ENCODE measurements at regions not wholly inside any gene's neighbourhood (a gene's known extent, or its start where the extent isn't known, plus 50 kb on each side); places are given as distances from the start of the nearest gene placed in this dataset.

DNA sequence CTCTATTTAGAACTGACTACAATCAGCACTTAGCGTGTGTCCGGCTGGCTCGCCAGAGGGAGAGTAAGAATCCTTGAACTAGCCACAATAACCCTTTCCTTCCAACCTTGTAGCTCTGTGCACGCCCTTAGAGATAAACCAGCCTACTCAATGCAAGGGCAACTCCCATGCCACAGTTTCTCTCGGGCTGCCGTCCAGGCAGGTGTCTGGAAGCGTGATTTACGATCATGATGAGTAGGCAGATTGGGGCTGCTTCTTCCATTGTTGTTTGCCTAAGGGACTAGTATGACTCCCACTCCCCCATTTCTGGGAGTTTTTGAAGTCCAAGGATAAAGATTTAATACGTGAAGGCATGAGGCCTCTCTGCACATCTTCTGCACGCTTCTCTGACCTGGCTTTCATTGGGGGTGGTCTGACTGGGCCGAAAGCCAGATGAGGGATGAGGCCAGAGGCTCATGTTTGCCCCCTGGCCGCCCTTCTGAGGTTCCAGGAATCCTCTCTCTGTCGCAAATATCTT is 134.0 kb upstream of the MYO10 start:
- no peak for DNase-seq (ENCODE audit: low read depth, low spot score)
- Histone ChIP-seq H3K4me3 (ENCODE audit: insufficient read length, low read depth) (no peak overlapping the region), H3K27me3 (ENCODE audit: insufficient read depth, insufficient read length) (no peaks in the 10 kb centered on the region), H3K9me3 (ENCODE audit: insufficient read depth, low read length) (no peaks in the 10 kb centered on the region), H3K9ac (ENCODE audit: insufficient read length, low read depth) (no peak overlapping the region), H3K4me1 (ENCODE audit: insufficient read depth, insufficient read length) (no peaks in the 10 kb centered on the region), H3K36me3 (ENCODE audit: insufficient read depth, insufficient read length, low read length) (no peaks in the 10 kb centered on the region)
- TF ChIP-seq ZNF274 (IDR thresholded peaks at IDR 0.05; ENCODE audit: low read depth, low read length) (no peak), SUZ12 (IDR thresholded peaks at IDR 0.05; ENCODE audit: extremely low read depth, insufficient read depth, insufficient read length) (no peak), YY1 (IDR thresholded peaks at IDR 0.05; ENCODE audit: insufficient read depth, insufficient read length) (no peak)

DNA sequence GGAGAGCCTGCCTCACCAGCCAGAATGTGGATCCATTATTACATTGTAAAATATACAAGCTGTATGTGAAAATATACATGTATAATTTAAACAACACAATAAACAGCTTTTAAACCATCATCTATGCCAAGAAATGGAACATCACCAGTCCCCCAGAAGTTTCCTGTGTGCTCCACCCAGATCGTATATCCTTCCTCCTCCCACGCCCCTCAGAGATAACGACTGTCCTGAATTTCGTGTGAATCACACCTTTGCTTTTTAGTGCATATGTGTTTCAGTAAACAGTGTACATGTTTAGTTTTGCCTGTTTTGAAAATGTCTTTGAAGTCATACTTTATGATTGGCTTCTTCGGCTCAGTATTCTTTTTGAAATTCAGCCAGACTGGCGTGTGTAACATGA is 134.6 kb upstream of the MYO10 start:
- no peak for DNase-seq (ENCODE audit: low read depth, low spot score)
- Histone ChIP-seq H3K27me3 (ENCODE audit: insufficient read depth, insufficient read length) (no peaks in the 10 kb centered on the region), H3K36me3 (ENCODE audit: insufficient read depth, insufficient read length, low read length) (no peaks in the 10 kb centered on the region), H3K4me3 (ENCODE audit: insufficient read length, low read depth) (no peak overlapping the region), H3K9ac (ENCODE audit: insufficient read length, low read depth) (no peak overlapping the region), H3K9me3 (ENCODE audit: insufficient read depth, low read length) (no peaks in the 10 kb centered on the region), H3K4me1 (ENCODE audit: insufficient read depth, insufficient read length) (no peaks in the 10 kb centered on the region)
- no peak for TF ChIP-seq SUZ12 (IDR thresholded peaks at IDR 0.05; ENCODE audit: extremely low read depth, insufficient read depth, insufficient read length)
- no peak for TF ChIP-seq ZNF274 (IDR thresholded peaks at IDR 0.05; ENCODE audit: low read depth, low read length)
- TF ChIP-seq YY1 (IDR thresholded peaks at IDR 0.05; ENCODE audit: insufficient read depth, insufficient read length), result no peak

DNA sequence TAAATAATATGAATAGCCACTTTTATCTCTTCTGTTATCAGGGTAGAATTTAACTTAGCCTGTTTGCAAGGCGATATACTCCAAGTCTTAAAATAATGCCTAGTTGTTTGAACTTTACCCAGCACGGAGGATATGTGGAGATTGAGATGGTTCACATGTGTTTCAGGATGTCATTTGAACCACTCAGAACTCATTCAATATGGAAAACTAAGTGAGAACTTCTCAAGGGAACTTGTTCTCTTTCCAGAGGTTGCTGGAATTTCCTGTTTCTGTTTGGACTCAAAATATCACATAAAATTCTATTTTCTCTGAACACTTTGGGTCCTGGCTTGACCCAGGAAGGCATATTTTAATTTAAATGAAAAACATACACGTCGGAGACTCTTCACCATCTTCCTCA is 139.1 kb upstream of the MYO10 start:
- no peaks in the 10 kb centered on the region for H3K27me3 ChIP-seq (ENCODE audit: insufficient read depth, insufficient read length)
- H3K36me3 ChIP-seq (ENCODE audit: insufficient read depth, insufficient read length, low read length), result no peaks in the 10 kb centered on the region
- H3K4me1 ChIP-seq (ENCODE audit: insufficient read depth, insufficient read length), result no peaks in the 10 kb centered on the region
- DNase-seq (ENCODE audit: low read depth, low spot score), result no peak
- no peak for TF ChIP-seq SUZ12 (IDR thresholded peaks at IDR 0.05; ENCODE audit: extremely low read depth, insufficient read depth, insufficient read length)
- no peak for TF ChIP-seq YY1 (IDR thresholded peaks at IDR 0.05; ENCODE audit: insufficient read depth, insufficient read length)
- TF ChIP-seq ZNF274 (IDR thresholded peaks at IDR 0.05; ENCODE audit: low read depth, low read length), result no peak
- H3K4me3 ChIP-seq (ENCODE audit: insufficient read length, low read depth), result no peak overlapping the region
- H3K9me3 ChIP-seq (ENCODE audit: insufficient read depth, low read length), result no peaks in the 10 kb centered on the region
- no peak overlapping the region for H3K9ac ChIP-seq (ENCODE audit: insufficient read length, low read depth)

DNA sequence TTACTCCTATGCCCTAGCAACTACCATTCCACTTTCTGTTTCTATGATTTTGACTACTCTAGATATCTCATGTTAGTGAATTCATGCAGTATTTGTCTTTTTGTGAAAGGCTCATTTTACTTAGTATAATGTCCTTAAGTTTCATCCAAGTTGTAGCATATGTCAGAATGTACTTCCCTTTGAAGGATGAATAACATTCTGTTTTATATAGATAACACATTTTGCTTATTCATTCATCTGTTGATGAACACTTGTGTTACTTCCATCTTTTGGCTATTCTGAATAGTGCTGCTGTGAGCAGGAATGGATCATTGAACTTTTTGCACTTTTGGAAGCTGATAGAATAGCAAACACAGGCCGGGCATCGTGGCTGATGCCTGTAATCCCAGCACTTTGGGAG is 140.2 kb upstream of the MYO10 start:
- Histone ChIP-seq H3K4me1 (ENCODE audit: insufficient read depth, insufficient read length) (no peaks in the 10 kb centered on the region), H3K9me3 (ENCODE audit: insufficient read depth, low read length) (no peaks in the 10 kb centered on the region), H3K9ac (ENCODE audit: insufficient read length, low read depth) (no peak overlapping the region), H3K4me3 (ENCODE audit: insufficient read length, low read depth) (no peak overlapping the region), H3K27me3 (ENCODE audit: insufficient read depth, insufficient read length) (no peaks in the 10 kb centered on the region), H3K36me3 (ENCODE audit: insufficient read depth, insufficient read length, low read length) (no peaks in the 10 kb centered on the region)
- no peak for DNase-seq (ENCODE audit: low read depth, low spot score)
- TF ChIP-seq SUZ12 (IDR thresholded peaks at IDR 0.05; ENCODE audit: extremely low read depth, insufficient read depth, insufficient read length) (no peak), ZNF274 (IDR thresholded peaks at IDR 0.05; ENCODE audit: low read depth, low read length) (no peak), YY1 (IDR thresholded peaks at IDR 0.05; ENCODE audit: insufficient read depth, insufficient read length) (no peak)

DNA sequence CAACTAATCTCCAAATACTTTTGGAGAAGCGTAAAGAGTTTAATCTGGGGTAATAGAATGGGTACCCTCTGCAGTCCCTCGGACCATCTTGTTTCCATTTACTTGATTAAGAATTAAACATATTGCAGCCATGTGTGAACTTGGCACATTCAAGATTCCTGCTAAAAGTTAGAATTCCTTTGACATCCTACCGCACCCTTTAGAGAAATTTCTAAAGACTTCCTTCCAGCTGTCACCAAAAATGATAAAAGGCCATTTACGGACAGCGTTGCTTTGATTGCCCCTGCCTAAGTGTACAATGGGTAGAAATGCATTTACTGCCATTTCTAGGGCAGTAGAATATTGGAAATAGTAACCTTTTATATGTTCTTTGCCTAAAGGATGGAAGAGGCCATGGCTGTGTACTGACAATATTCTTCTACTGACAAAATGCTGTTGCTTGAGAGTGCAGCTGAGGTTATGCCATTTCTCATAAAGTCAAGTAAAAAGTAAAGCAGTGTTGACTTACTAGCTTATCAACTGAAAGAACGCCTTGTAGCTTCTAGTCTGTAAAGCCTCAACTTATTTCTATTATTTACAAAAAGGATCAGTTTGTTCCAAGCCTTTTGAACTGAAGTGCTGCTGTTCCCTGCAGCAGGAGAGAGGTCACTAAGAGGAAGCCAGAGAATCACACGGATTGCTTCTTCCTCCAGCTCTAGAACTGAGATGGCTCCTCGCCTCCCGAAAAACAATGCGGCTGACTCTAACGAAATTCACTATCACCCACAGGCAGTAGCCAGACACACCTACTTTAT is 139.8 kb upstream of the BASP1 start:
- TF ChIP-seq YY1 (IDR thresholded peaks at IDR 0.05; ENCODE audit: insufficient read depth, insufficient read length) (no peak), ZNF274 (IDR thresholded peaks at IDR 0.05; ENCODE audit: low read depth, low read length) (no peak), SUZ12 (IDR thresholded peaks at IDR 0.05; ENCODE audit: extremely low read depth, insufficient read depth, insufficient read length) (no peak)
- H3K27me3 ChIP-seq (ENCODE audit: insufficient read depth, insufficient read length), result no peaks in the 10 kb centered on the region
- H3K36me3 ChIP-seq (ENCODE audit: insufficient read depth, insufficient read length, low read length), result no peaks in the 10 kb centered on the region
- no peaks in the 10 kb centered on the region for H3K4me1 ChIP-seq (ENCODE audit: insufficient read depth, insufficient read length)
- H3K9ac ChIP-seq (ENCODE audit: insufficient read length, low read depth), result no peak overlapping the region
- DNase-seq (ENCODE audit: low read depth, low spot score), result no peak
- H3K9me3 ChIP-seq (ENCODE audit: insufficient read depth, low read length), result no peaks in the 10 kb centered on the region
- no peak overlapping the region for H3K4me3 ChIP-seq (ENCODE audit: insufficient read length, low read depth)

DNA sequence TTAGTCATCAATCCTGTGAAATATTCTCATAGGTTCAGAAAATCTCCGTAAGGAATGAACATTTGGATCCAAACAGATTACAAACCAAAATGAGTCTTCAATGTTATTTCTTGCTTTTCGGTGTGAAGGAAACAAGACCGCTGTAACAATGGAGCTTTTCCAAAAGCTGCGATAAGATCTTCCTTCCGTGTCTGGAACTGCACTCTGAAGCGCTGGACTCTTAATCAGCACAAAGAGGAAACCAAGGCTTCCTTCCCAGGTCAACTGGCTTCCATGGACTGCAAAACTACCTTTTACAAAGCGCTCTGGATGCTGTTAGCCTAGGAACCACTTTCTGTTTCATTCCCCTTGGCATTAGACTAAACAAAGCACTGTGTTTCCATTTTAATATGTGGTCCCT is 137.9 kb upstream of the BASP1 start:
- DNase-seq (ENCODE audit: low read depth, low spot score), result no peak
- TF ChIP-seq YY1 (IDR thresholded peaks at IDR 0.05; ENCODE audit: insufficient read depth, insufficient read length) (no peak), SUZ12 (IDR thresholded peaks at IDR 0.05; ENCODE audit: extremely low read depth, insufficient read depth, insufficient read length) (no peak), ZNF274 (IDR thresholded peaks at IDR 0.05; ENCODE audit: low read depth, low read length) (no peak)
- no peaks in the 10 kb centered on the region for H3K9me3 ChIP-seq (ENCODE audit: insufficient read depth, low read length)
- no peaks in the 10 kb centered on the region for H3K27me3 ChIP-seq (ENCODE audit: insufficient read depth, insufficient read length)
- no peaks in the 10 kb centered on the region for H3K36me3 ChIP-seq (ENCODE audit: insufficient read depth, insufficient read length, low read length)
- H3K9ac ChIP-seq (ENCODE audit: insufficient read length, low read depth), result no peak overlapping the region
- no peaks in the 10 kb centered on the region for H3K4me1 ChIP-seq (ENCODE audit: insufficient read depth, insufficient read length)
- no peak overlapping the region for H3K4me3 ChIP-seq (ENCODE audit: insufficient read length, low read depth)

DNA sequence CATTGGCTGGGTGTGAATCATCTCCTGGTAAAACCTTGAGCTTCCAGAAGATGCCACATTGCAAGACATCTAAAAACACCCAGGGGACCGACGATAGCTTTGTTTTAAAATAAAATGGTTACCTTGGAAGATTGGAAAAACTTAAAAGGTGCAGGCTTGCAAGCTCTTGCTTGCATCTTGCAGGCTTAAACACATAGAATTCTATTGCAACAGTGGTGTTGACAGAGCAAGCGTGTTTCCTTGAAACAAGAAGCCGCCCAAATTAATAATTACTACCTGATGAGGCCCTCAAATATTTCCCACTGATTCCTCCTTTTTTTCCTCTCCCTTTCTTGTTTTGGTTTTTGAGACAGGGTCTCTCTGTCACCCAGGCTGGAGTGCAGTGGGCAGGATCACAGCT is 137.1 kb upstream of the BASP1 start:
- Histone ChIP-seq H3K9ac (ENCODE audit: insufficient read length, low read depth) (no peak overlapping the region), H3K4me1 (ENCODE audit: insufficient read depth, insufficient read length) (no peaks in the 10 kb centered on the region), H3K4me3 (ENCODE audit: insufficient read length, low read depth) (no peak overlapping the region), H3K9me3 (ENCODE audit: insufficient read depth, low read length) (no peaks in the 10 kb centered on the region), H3K27me3 (ENCODE audit: insufficient read depth, insufficient read length) (no peaks in the 10 kb centered on the region), H3K36me3 (ENCODE audit: insufficient read depth, insufficient read length, low read length) (no peaks in the 10 kb centered on the region)
- no peak for DNase-seq (ENCODE audit: low read depth, low spot score)
- TF ChIP-seq YY1 (IDR thresholded peaks at IDR 0.05; ENCODE audit: insufficient read depth, insufficient read length) (no peak), ZNF274 (IDR thresholded peaks at IDR 0.05; ENCODE audit: low read depth, low read length) (no peak), SUZ12 (IDR thresholded peaks at IDR 0.05; ENCODE audit: extremely low read depth, insufficient read depth, insufficient read length) (no peak)
